ENCODE measurements at regions not wholly inside any gene's neighbourhood (a gene's known extent, or its start where the extent isn't known, plus 50 kb on each side); places are given as distances from the start of the nearest gene placed in this dataset.

GRCh38 chr15:62914461-62915079 lies 128.0 kb upstream of the TPM1 start:
- DNase-seq (ENCODE audit: low read depth) = no peak

GRCh38 chr15:62920682-62921502 lies 121.7 kb upstream of the TPM1 start:
- DNase-seq (ENCODE audit: low read depth) = peak; percentile 80

- DNase-seq (ENCODE audit: low read depth) = no peak
Measured at GRCh38 chr15:62922514-62922913, 120.0 kb upstream of the TPM1 start.

GRCh38 chr15:62925875-62926274 lies 116.7 kb upstream of the TPM1 start:
- DNase-seq (ENCODE audit: low read depth) = no peak

- no peak for DNase-seq (ENCODE audit: low read depth)
Measured at GRCh38 chr15:62927196-62927595, 115.4 kb upstream of the TPM1 start.

GRCh38 chr15:62927836-62928235 lies 114.7 kb upstream of the TPM1 start:
- DNase-seq (ENCODE audit: low read depth) = no peak

- peak; percentile 85 for DNase-seq (ENCODE audit: low read depth)
Measured at GRCh38 chr15:62928242-62928999, 114.1 kb upstream of the TPM1 start.

- peak; percentile 76 for DNase-seq (ENCODE audit: low read depth)
Measured at GRCh38 chr15:62929000-62929357, 113.6 kb upstream of the TPM1 start.

GRCh38 chr15:62931650-62932049 lies 110.9 kb upstream of the TPM1 start:
- no peak for DNase-seq (ENCODE audit: low read depth)

GRCh38 chr15:62932436-62932835 lies 110.1 kb upstream of the TPM1 start:
- DNase-seq (ENCODE audit: low read depth) = peak; percentile 70

GRCh38 chr15:62933386-62933785 lies 109.2 kb upstream of the TPM1 start:
- DNase-seq (ENCODE audit: low read depth) = no peak

- no peak for DNase-seq (ENCODE audit: low read depth)
Measured at GRCh38 chr15:62934236-62934971, 108.1 kb upstream of the TPM1 start.

GRCh38 chr15:62935300-62936081 lies 107.1 kb upstream of the TPM1 start:
- no peak for DNase-seq (ENCODE audit: low read depth)

- DNase-seq (ENCODE audit: low read depth) = no peak
Measured at GRCh38 chr15:62938825-62939224, 103.7 kb upstream of the TPM1 start.

- DNase-seq (ENCODE audit: low read depth) = no peak
Measured at GRCh38 chr15:62940093-62940754, 102.3 kb upstream of the TPM1 start.

- DNase-seq (ENCODE audit: low read depth) = peak; percentile 96
Measured at GRCh38 chr15:62940755-62941361, 101.7 kb upstream of the TPM1 start.

GRCh38 chr15:62941699-62942098 lies 100.8 kb upstream of the TPM1 start:
- no peak for DNase-seq (ENCODE audit: low read depth)

- DNase-seq (ENCODE audit: low read depth) = no peak
Measured at GRCh38 chr15:62942428-62942827, 100.1 kb upstream of the TPM1 start.

GRCh38 chr15:62945063-62945462 lies 97.5 kb upstream of the TPM1 start:
- no peak for DNase-seq (ENCODE audit: low read depth)

- no peak for DNase-seq (ENCODE audit: low read depth)
Measured at GRCh38 chr15:62945760-62946159, 96.8 kb upstream of the TPM1 start.

GRCh38 chr15:62946940-62947339 lies 95.6 kb upstream of the TPM1 start:
- no peak for DNase-seq (ENCODE audit: low read depth)

Measured in stromal cell of bone marrow (primary cell).